H1 (cell line): ENCODE measurements at regions not wholly inside any gene's neighbourhood (a gene's known extent, or its start where the extent isn't known, plus 50 kb on each side); places are given as distances from the start of the nearest gene placed in this dataset.

Experiments used
- CTCF ChIA-PET: fragments of 300-600 bp; sonication (Branson Sonifier 250); formaldehyde crosslinking; loops from one replicate; lab custom pipeline; 2021; ENCODE audit not compliant: partially characterized antibody; lab: Charles Lee
- POLR2A ChIA-PET: fragments of 300-600 bp; sonication (Branson Sonifier 250); formaldehyde crosslinking; loops from one replicate; lab custom pipeline; 2021; ENCODE audit warnings: inconsistent platforms; ENCODE audit not compliant: partially characterized antibody; lab: Charles Lee
- DNase-seq, 2 experiments: peaks; one replicate each; pipeline versions ENCODE4 v3.0.0 to v3.0.0-alpha.2; 2010 to 2022; ENCODE audit warnings: low spot score in 2 of 2, low read depth in 1 of 2, mixed read lengths in 1 of 2
- FAIRE-seq: peaks from 2 replicates; lab custom pipeline; 2011; peaks lifted over from hg19 to GRCh38; lab: Jason Lieb, UNC
- H2AFZ ChIP-seq: 2 replicates; pipeline ENCODE4 v1.8.1; 2012; ENCODE audit warnings: low read length, inconsistent platforms
- H2AK5ac ChIP-seq: 2 replicates; pipeline ENCODE4 v1.6.1; 2013; ENCODE audit warnings: low read depth, low read length
- H2BK120ac ChIP-seq: replicated peaks from 2 replicates; pipeline ENCODE3; 2013; ENCODE audit warnings: low read depth, low read length, inconsistent platforms
- H2BK12ac ChIP-seq: 2 replicates; pipeline ENCODE4 v1.6.1; 2013; ENCODE audit warnings: low read depth, low read length
- H2BK15ac ChIP-seq: 2 replicates; pipeline ENCODE4 v1.6.1; 2013; ENCODE audit warnings: low read length
- H2BK20ac ChIP-seq: 2 replicates; pipeline ENCODE4 v1.6.1; 2013; ENCODE audit warnings: low read length
- H2BK5ac ChIP-seq: 2 replicates; pipeline ENCODE4 v1.6.1; 2013; ENCODE audit warnings: low read depth, low read length
- H3K14ac ChIP-seq: 2 replicates; pipeline ENCODE4 v1.6.1; 2013; ENCODE audit warnings: inconsistent platforms; ENCODE audit not compliant: insufficient read length
- H3K18ac ChIP-seq: 2 replicates; pipeline ENCODE4 v1.6.1; 2013; ENCODE audit warnings: low read length; ENCODE audit errors: extremely low read depth
- H3K23ac ChIP-seq: 2 replicates; pipeline ENCODE4 v1.6.1; 2013; ENCODE audit warnings: inconsistent platforms; ENCODE audit not compliant: insufficient read length
- H3K23me2 ChIP-seq: 2 replicates; pipeline ENCODE4 v1.6.1; 2013; ENCODE audit warnings: low read depth, low read length
- H3K27ac ChIP-seq: 2 replicates; pipeline ENCODE4 v1.6.1; 2011; ENCODE audit warnings: low read depth, low read length, inconsistent platforms
- H3K27me3 ChIP-seq, 4 experiments: replicated peaks in 1 of 4; 1 replicate in 1 of 4; 2 replicates in 3 of 4; pipeline versions ENCODE4 v1.6.1 to v1.8.1; 2011 to 2013; ENCODE audit warnings: low read length in 3 of 4, mild to moderate bottlenecking in 3 of 4, inconsistent platforms in 2 of 4, mixed read lengths in 2 of 4, moderate library complexity in 1 of 4; ENCODE audit not compliant: control insufficient read depth in 3 of 4, insufficient read depth in 3 of 4; ENCODE audit errors: extremely low read depth in 1 of 4
- H3K36me3 ChIP-seq, 4 experiments: 2 replicates each; pipeline versions ENCODE4 v1.6.1 to v1.8.1; 2011 to 2013; ENCODE audit warnings: mild to moderate bottlenecking in 4 of 4, low read length in 3 of 4, moderate library complexity in 2 of 4, control low read depth in 1 of 4, inconsistent platforms in 1 of 4; ENCODE audit not compliant: insufficient read depth in 4 of 4, control insufficient read depth in 2 of 4
- H3K4ac ChIP-seq: replicated peaks from 2 replicates; pipeline ENCODE3; 2013; ENCODE audit warnings: low read length, low read depth, mixed read lengths, inconsistent platforms; ENCODE audit not compliant: insufficient read length
- H3K4me1 ChIP-seq, 4 experiments: replicated peaks in 1 of 4; 1 replicate in 1 of 4; 2 replicates in 3 of 4; pipeline versions ENCODE4 v1.6.1 to v1.8.1; 2011 to 2013; ENCODE audit warnings: low read length in 3 of 4, inconsistent platforms in 2 of 4, mixed read lengths in 1 of 4; ENCODE audit not compliant: insufficient read depth in 4 of 4, control insufficient read depth in 3 of 4
- H3K4me2 ChIP-seq, 2 experiments: 2 replicates each; pipeline versions ENCODE4 v1.6.1 to v1.8.1; 2011 to 2013; ENCODE audit warnings: low read depth in 2 of 2, low read length in 2 of 2, control low read depth in 1 of 2, inconsistent platforms in 1 of 2, mild to moderate bottlenecking in 1 of 2; ENCODE audit not compliant: insufficient read depth in 1 of 2
- H3K4me3 ChIP-seq, 4 experiments: fragments of 200-600, 300-600 bp in 1 of 4; sonication (generic), shearing (Covaris generic), sonication (Bioruptor Twin) in 1 of 4; 2 replicates each; pipeline versions ENCODE4 v1.5.1 to v1.8.1; 2011 to 2016; ENCODE audit warnings: low read length in 4 of 4, low read depth in 3 of 4, control low read depth in 2 of 4, inconsistent platforms in 2 of 4, mild to moderate bottlenecking in 2 of 4, mixed read lengths in 1 of 4, moderate library complexity in 1 of 4; ENCODE audit not compliant: insufficient read depth in 2 of 4; ENCODE audit errors: extremely low read depth in 1 of 4
- H3K56ac ChIP-seq: replicated peaks from 2 replicates; pipeline ENCODE3; 2013; ENCODE audit warnings: low read depth, mild to moderate bottlenecking, mixed read lengths, low read length, inconsistent platforms; ENCODE audit not compliant: insufficient read length
- H3K79me1 ChIP-seq: 2 replicates; pipeline ENCODE4 v1.6.1; 2013; ENCODE audit warnings: low read depth, low read length, control low read depth
- H3K79me2 ChIP-seq, 2 experiments: 2 replicates each; pipeline versions ENCODE4 v1.6.1 to v1.8.1; 2012 to 2013; ENCODE audit warnings: low read length in 2 of 2, mild to moderate bottlenecking in 2 of 2, inconsistent platforms in 1 of 2; ENCODE audit not compliant: insufficient read depth in 2 of 2, control insufficient read depth in 1 of 2
- H3K9ac ChIP-seq, 4 experiments: replicated peaks in 1 of 4; 1 replicate in 1 of 4; 2 replicates in 3 of 4; pipeline versions ENCODE4 v1.6.1 to v1.8.1; 2011 to 2013; ENCODE audit warnings: low read depth in 3 of 4, low read length in 3 of 4, control low read depth in 2 of 4, mild to moderate bottlenecking in 2 of 4, moderate library complexity in 2 of 4, inconsistent platforms in 1 of 4; ENCODE audit errors: extremely low read depth in 1 of 4
- H3K9me3 ChIP-seq, 2 experiments: 2 replicates each; pipeline versions ENCODE4 v1.6.1 to v1.8.1; 2012 to 2013; ENCODE audit warnings: mild to moderate bottlenecking in 2 of 2, moderate library complexity in 2 of 2, control low read depth in 1 of 2, inconsistent platforms in 1 of 2, low read depth in 1 of 2, low read length in 1 of 2, mixed read lengths in 1 of 2; ENCODE audit not compliant: insufficient read depth in 2 of 2
- H4K20me1 ChIP-seq, 2 experiments: replicated peaks in 1 of 2; 2 replicates each; pipeline versions ENCODE3 to v1.8.1; 2011 to 2013; ENCODE audit warnings: inconsistent platforms in 2 of 2, low read length in 2 of 2, mild to moderate bottlenecking in 1 of 2; ENCODE audit not compliant: insufficient read depth in 2 of 2, control insufficient read depth in 1 of 2
- H4K5ac ChIP-seq: 2 replicates; pipeline ENCODE4 v1.6.1; 2013; ENCODE audit warnings: low read length, low read depth, mixed read lengths, inconsistent platforms; ENCODE audit not compliant: insufficient read length
- H4K8ac ChIP-seq: 2 replicates; pipeline ENCODE4 v1.8.0; 2013; ENCODE audit warnings: mild to moderate bottlenecking, moderate library complexity, low read length, inconsistent platforms; ENCODE audit not compliant: insufficient read depth; ENCODE audit errors: extremely low read depth
- H4K91ac ChIP-seq: replicated peaks from 2 replicates; pipeline ENCODE3; 2013; ENCODE audit warnings: low read length, mixed read lengths, inconsistent platforms; ENCODE audit not compliant: insufficient read length
- BRCA1 ChIP-seq: IDR thresholded peaks from 2 replicates; pipeline ENCODE4 v1.6.1; 2012; ENCODE audit warnings: low read depth, low read length, improper control_type of control experiment
- CBX5 ChIP-seq: fragments of 300-800, 300-1000 bp; sonication (generic); IDR thresholded peaks from 2 replicates; pipeline ENCODE4 v1.7.1; 2016; ENCODE audit warnings: antibody characterized with exemption, low read length, low read depth
- CEBPB ChIP-seq: IDR thresholded peaks from 2 replicates; pipeline ENCODE4 v1.6.1; 2012; ENCODE audit warnings: low read depth, low read length
- CHD2 ChIP-seq: IDR thresholded peaks from 2 replicates; pipeline ENCODE4 v1.6.1; 2012; ENCODE audit warnings: low read length, improper control_type of control experiment
- CTBP2 ChIP-seq: IDR thresholded peaks from 2 replicates; pipeline ENCODE4 v1.7.0; 2011; ENCODE audit warnings: borderline replicate concordance, mild to moderate bottlenecking, moderate library complexity, mixed read lengths, low read length; ENCODE audit not compliant: insufficient read depth, insufficient read length
- EGR1 ChIP-seq: IDR thresholded peaks from 2 replicates; pipeline ENCODE4 v1.6.1; 2011; ENCODE audit warnings: low read depth, low read length, borderline replicate concordance
- JUN ChIP-seq: IDR thresholded peaks from 2 replicates; pipeline ENCODE4 v1.6.1; 2011; ENCODE audit warnings: low read depth, mild to moderate bottlenecking, improper control_type of control experiment, low read length
- MAFK ChIP-seq: IDR thresholded peaks from 2 replicates; pipeline ENCODE4 v1.6.1; 2012; ENCODE audit warnings: low read depth, mild to moderate bottlenecking, improper control_type of control experiment, low read length
- PHF8 ChIP-seq: fragments of 200-600 bp; sonication (generic); conservative IDR thresholded peaks from 2 replicates; pipeline ENCODE4 v1.7.1; 2012; ENCODE audit warnings: low read depth, mild to moderate bottlenecking, inconsistent platforms, low read length, moderate library complexity
- POLR2A ChIP-seq, 2 experiments: IDR thresholded peaks; 1 replicate in 1 of 2; 2 replicates in 1 of 2; pipeline ENCODE4 v1.6.1; 2011; ENCODE audit warnings: low read depth in 2 of 2, low read length in 2 of 2, mild to moderate bottlenecking in 2 of 2; ENCODE audit errors: control extremely low read depth in 1 of 2
- RFX5 ChIP-seq: IDR thresholded peaks from 2 replicates; pipeline ENCODE4 v1.6.1; 2011; ENCODE audit warnings: low read depth, low read length, improper control_type of control experiment, borderline replicate concordance
- RXRA ChIP-seq: IDR thresholded peaks from 2 replicates; pipeline ENCODE4 v1.6.1; 2011; ENCODE audit warnings: low read depth, mild to moderate bottlenecking, low read length, moderate library complexity; ENCODE audit not compliant: insufficient read depth
- SIN3A ChIP-seq, 2 experiments: IDR thresholded peaks in 1 of 2; conservative IDR thresholded peaks in 1 of 2; 2 replicates each; pipeline ENCODE4 v1.6.1; 2011 to 2012; ENCODE audit warnings: low read length in 2 of 2, improper control_type of control experiment in 1 of 2, low read depth in 1 of 2, mild to moderate bottlenecking in 1 of 2
- SIX5 ChIP-seq: IDR thresholded peaks from 2 replicates; pipeline ENCODE4 v1.6.1; 2011; ENCODE audit warnings: mild to moderate bottlenecking, low read depth, low read length
- SP2 ChIP-seq: IDR thresholded peaks from 2 replicates; pipeline ENCODE4 v1.6.1; 2012; ENCODE audit warnings: mild to moderate bottlenecking, low read length, inconsistent platforms
- SP4 ChIP-seq: IDR thresholded peaks from 2 replicates; pipeline ENCODE4 v1.6.1; 2012; ENCODE audit warnings: low read length, inconsistent platforms
- WGBS, 2 experiments: shearing (Covaris generic) in 1 of 2; methylation state at CpG; one replicate each; pipeline versions ENCODE4 v1.1.6 to v1.1.7; 2013 to 2015; ENCODE audit warnings: low lambda C conversion rate in 2 of 2, mixed read lengths in 2 of 2, inconsistent platforms in 1 of 2, low coverage in 1 of 2, missing lambda C conversion rate in 1 of 2; ENCODE audit not compliant: insufficient replicate concordance in 2 of 2, insufficient coverage in 1 of 2, insufficient read length in 1 of 2; ENCODE audit errors: extremely low coverage in 1 of 2, missing lambda C conversion rate in 1 of 2; 5-methylcytosine and 5-hydroxymethylcytosine counted together

DNA sequence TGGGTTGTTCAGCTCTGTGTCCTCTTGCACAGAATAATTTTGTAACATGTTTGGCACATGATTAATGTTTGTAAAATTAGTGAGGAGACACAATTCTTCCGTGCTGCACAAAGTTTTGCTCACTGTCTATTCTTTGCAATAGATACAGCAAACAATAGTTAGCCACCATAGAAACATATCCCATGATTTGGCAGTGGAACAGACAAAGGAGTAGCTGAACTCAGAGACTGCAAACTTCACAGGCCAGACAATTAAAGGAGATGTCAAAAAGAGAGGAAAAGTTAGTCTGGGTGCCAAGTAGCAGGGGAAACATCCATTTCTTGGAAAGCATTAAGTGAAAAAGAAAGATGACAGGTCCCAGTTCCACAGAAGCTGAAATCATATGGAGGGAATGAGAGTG, 267.4 kb upstream of the NRXN1 start:
- Histone ChIP-seq H2AK5ac (no peak overlapping the region), H3K56ac (no peak overlapping the region), H2BK15ac (no peak overlapping the region), H2BK5ac (no peak overlapping the region), H4K8ac (no peak overlapping the region), H2BK20ac (no peak overlapping the region), H3K9ac (no peak overlapping the region), H3K18ac (no peak overlapping the region), H3K79me1 (no peaks in the 10 kb centered on the region), H2BK120ac (no peak overlapping the region), H3K4me3 (no peak overlapping the region), H3K27me3 (no peaks in the 10 kb centered on the region), H3K23me2 (no peaks in the 10 kb centered on the region; the same call in 1 of the 2 replicates), H3K79me2 (no peaks in the 10 kb centered on the region), H3K23ac (no peak overlapping the region), H3K4me2 (no peak overlapping the region), H3K14ac (no peak overlapping the region), H3K9me3 (no peaks in the 10 kb centered on the region), H2AFZ (no peak overlapping the region), H4K91ac (no peak overlapping the region), H3K27ac (no peak overlapping the region), H3K4me1 (no peaks in the 10 kb centered on the region), H4K20me1 (no peaks in the 10 kb centered on the region), H3K36me3 (no peaks in the 10 kb centered on the region), H2BK12ac (no peak overlapping the region), H3K4ac (no peak overlapping the region), H4K5ac (no peak overlapping the region)
- CTCF ChIA-PET, result interaction anchor here (1.0 kb wide), 1 partner anchor 12 kb away, joined by 4 read pairs; no protein-coding TSS in a partner anchor
- no peak for TF ChIP-seq CEBPB
- no peak for TF ChIP-seq JUN
- TF ChIP-seq SP4, result no peak
- TF ChIP-seq SIX5, result no peak
- TF ChIP-seq RXRA, result no peak
- no peak for TF ChIP-seq MAFK
- TF ChIP-seq CHD2, result no peak
- no peak for TF ChIP-seq SP2
- TF ChIP-seq POLR2A (IDR thresholded peaks at IDR 0.05; ENCODE audit: control extremely low read depth in 1 of 2, low read depth in 2 of 2, low read length in 2 of 2), result no peak
- no peak for TF ChIP-seq CTBP2
- TF ChIP-seq PHF8, result no peak
- no peak for TF ChIP-seq BRCA1
- no peak for TF ChIP-seq CBX5
- TF ChIP-seq SIN3A (conservative IDR thresholded peaks at IDR 0.05 in 1 of 2, IDR thresholded peaks at IDR 0.05 in 1 of 2; ENCODE audit: low read depth in 1 of 2, low read length in 2 of 2), result no peak
- TF ChIP-seq RFX5, result no peak
- TF ChIP-seq EGR1, result no peak
- FAIRE-seq (no peak), DNase-seq (no peak)
- 88% methylated on average over 1 of the region's 1 CpG; no CpG with 5 or more reads in 1 of the 2 experiments for WGBS, 2 experiments
- POLR2A ChIA-PET, result no interaction called here
